A549 (cell line): ENCODE measurements at regions not wholly inside any gene's neighbourhood (a gene's known extent, or its start where the extent isn't known, plus 50 kb on each side); places are given as distances from the start of the nearest gene placed in this dataset.

ENCODE experiments used
- ATAC-seq, 2 experiments: fragments of 200-7000 bp in 1 of 2; fragments of >200 bp in 1 of 2; cut with Nextera tagmentation in 1 of 2; cut with Tn5 transposase in 1 of 2; 3 replicates each; pipeline versions ENCODE4 v1.8.0 to v1.9.1; 2018 to 2020; ENCODE audit warnings: mild to moderate bottlenecking in 1 of 2, moderate library complexity in 1 of 2
- CTCF ChIA-PET: fragments of 300-600 bp; sonication (Branson Sonifier 250); formaldehyde crosslinking; extraction: SDS; loops from one replicate; lab custom pipeline; 2021; ENCODE audit warnings: antibody characterized with exemption, inconsistent platforms; lab: Yijun Ruan, JAX
- POLR2A ChIA-PET: fragments of 350-600 bp; formaldehyde crosslinking; extraction: SDS; loops from one replicate; lab custom pipeline; 2021; ENCODE audit warnings: antibody characterized with exemption, inconsistent platforms; lab: Yijun Ruan, JAX
- DNase-seq, 2 experiments: peaks; one replicate each; pipeline versions ENCODE4 v3.0.0 to v3.0.0-alpha.2; 2011 to 2016; ENCODE audit warnings: low read depth in 1 of 2, low spot score in 1 of 2
- FAIRE-seq: peaks from 2 replicates; lab custom pipeline; 2011; peaks lifted over from hg19 to GRCh38; lab: Jason Lieb, UNC
- H3K27ac ChIP-seq, 2 experiments: fragments of >200 bp; sonication (Bioruptor Twin); formaldehyde crosslinking; 3 replicates each; pipeline ENCODE4 v1.5.1; 2016 to 2017
- H3K4me1 ChIP-seq: fragments of >200 bp; sonication (Bioruptor Twin); formaldehyde crosslinking; 3 replicates; pipeline ENCODE4 v1.6.1; 2016
- H3K4me2 ChIP-seq: fragments of >200 bp; sonication (Bioruptor Twin); formaldehyde crosslinking; 3 replicates; pipeline ENCODE4 v1.6.1; 2016
- H3K4me3 ChIP-seq: fragments of >200 bp; sonication (Bioruptor Twin); formaldehyde crosslinking; 3 replicates; pipeline ENCODE4 v1.5.1; 2016
- H3K9me3 ChIP-seq: fragments of >200 bp; sonication (Bioruptor Twin); formaldehyde crosslinking; 3 replicates; pipeline ENCODE4 v1.6.1; 2016
- CBX2 ChIP-seq: fragments of 200-600 bp; sonication (generic); IDR thresholded peaks from 2 replicates; pipeline ENCODE4 v1.6.1; 2016; ENCODE audit warnings: low read depth, mild to moderate bottlenecking, borderline replicate concordance
- CBX8 ChIP-seq: fragments of 200-600 bp; sonication (generic); IDR thresholded peaks from 2 replicates; pipeline ENCODE4 v1.6.1; 2016
- CEBPB ChIP-seq, 2 experiments: fragments of >200 bp in 1 of 2; sonication (Bioruptor Twin) in 1 of 2; formaldehyde crosslinking in 1 of 2; IDR thresholded peaks; 2 replicates each; pipeline ENCODE4 v1.6.1; 2012 to 2016
- CHD4 ChIP-seq: fragments of 200-600 bp; sonication (generic); IDR thresholded peaks from 2 replicates; pipeline ENCODE4 v1.6.1; 2016; ENCODE audit warnings: antibody characterized with exemption, mild to moderate bottlenecking, borderline replicate concordance
- EHF ChIP-seq: fragments of 250-450 bp; sonication (Bioruptor Pico); IDR thresholded peaks from 2 replicates; pipeline ENCODE4 v1.5.0; 2020; ENCODE audit warnings: mild to moderate bottlenecking
- EP300 ChIP-seq, 2 experiments: fragments of >200 bp; sonication (Bioruptor Twin); formaldehyde crosslinking; IDR thresholded peaks; 2 replicates in 1 of 2; 3 replicates in 1 of 2; pipeline ENCODE4 v1.6.1; 2016 to 2017
- GATA3 ChIP-seq: IDR thresholded peaks from 2 replicates; pipeline ENCODE4 v1.6.1; 2012; ENCODE audit warnings: borderline replicate concordance
- HOXA7 ChIP-seq: fragments of 250-450 bp; sonication (Bioruptor Pico); IDR thresholded peaks from 2 replicates; pipeline ENCODE4 v1.5.0; 2020; ENCODE audit warnings: mild to moderate bottlenecking, moderate library complexity
- HOXB13 ChIP-seq: fragments of 250-450 bp; sonication (Bioruptor Pico); IDR thresholded peaks from 2 replicates; pipeline ENCODE4 v1.5.0; 2020; ENCODE audit warnings: low read depth, mild to moderate bottlenecking, moderate library complexity
- HOXB5 ChIP-seq: fragments of 250-450 bp; sonication (Bioruptor Pico); IDR thresholded peaks from 2 replicates; pipeline ENCODE4 v1.5.0; 2020; ENCODE audit warnings: mild to moderate bottlenecking, moderate library complexity
- JUN ChIP-seq, 2 experiments: fragments of >200 bp; sonication (Bioruptor Twin); formaldehyde crosslinking; IDR thresholded peaks; 2 replicates in 1 of 2; 3 replicates in 1 of 2; pipeline ENCODE4 v1.6.1; 2016 to 2017
- MYC ChIP-seq: IDR thresholded peaks from 2 replicates; pipeline ENCODE4 v1.6.1; 2012; ENCODE audit warnings: mild to moderate bottlenecking, inconsistent platforms, low read length, improper control_type of control experiment, borderline replicate concordance
- NFE2L2 ChIP-seq: fragments of 150-350 bp; conservative IDR thresholded peaks from 2 replicates; pipeline ENCODE4 v1.6.1; 2014; ENCODE audit warnings: low read length
- NR3C1 ChIP-seq: fragments of >200 bp; sonication (Bioruptor Twin); formaldehyde crosslinking; IDR thresholded peaks from 3 replicates; pipeline ENCODE4 v1.6.1; 2017
- SMC3 ChIP-seq: fragments of >200 bp; sonication (Bioruptor Twin); formaldehyde crosslinking; IDR thresholded peaks from 3 replicates; pipeline ENCODE4 v1.6.1; 2018; ENCODE audit warnings: inconsistent platforms
- TFCP2L1 ChIP-seq: fragments of 250-450 bp; sonication (Bioruptor Pico); IDR thresholded peaks from 2 replicates; pipeline ENCODE4 v1.5.0; 2021; ENCODE audit warnings: mild to moderate bottlenecking
- ZSCAN20 ChIP-seq: fragments of 250-450 bp; sonication (Bioruptor Pico); IDR thresholded peaks from 2 replicates; pipeline ENCODE4 v1.8.0; 2022; ENCODE audit warnings: mild to moderate bottlenecking, moderate library complexity
- WGBS: methylation state at CpG from one replicate; pipeline ENCODE4 v1.1.6; 2017; ENCODE audit errors: missing lambda C conversion rate; 5-methylcytosine and 5-hydroxymethylcytosine counted together
- TF ChIP-seq, protein P1 (sequence below): fragments of 250-450 bp; sonication (Bioruptor Pico); IDR thresholded peaks from 2 replicates; pipeline ENCODE4 v1.5.0; 2020; ENCODE audit warnings: low read depth, mild to moderate bottlenecking, moderate library complexity
- TF ChIP-seq, protein P2 (sequence below): fragments of >200 bp; sonication (Bioruptor Twin); formaldehyde crosslinking; IDR thresholded peaks from 3 replicates; pipeline ENCODE4 v1.6.1; 2016
- TF ChIP-seq, protein P3 (sequence below): IDR thresholded peaks from 2 replicates; pipeline ENCODE4 v1.6.1; 2012; ENCODE audit warnings: low read depth, borderline replicate concordance
- TF ChIP-seq, protein P4 (sequence below): fragments of >200 bp; sonication (Bioruptor Twin); formaldehyde crosslinking; IDR thresholded peaks from 2 replicates; pipeline ENCODE4 v1.6.1; 2016
- TF ChIP-seq, protein P5 (sequence below): fragments of 150-350 bp; IDR thresholded peaks from 2 replicates; pipeline ENCODE4 v1.6.1; 2014; ENCODE audit warnings: low read depth, mild to moderate bottlenecking, low read length

DNA sequence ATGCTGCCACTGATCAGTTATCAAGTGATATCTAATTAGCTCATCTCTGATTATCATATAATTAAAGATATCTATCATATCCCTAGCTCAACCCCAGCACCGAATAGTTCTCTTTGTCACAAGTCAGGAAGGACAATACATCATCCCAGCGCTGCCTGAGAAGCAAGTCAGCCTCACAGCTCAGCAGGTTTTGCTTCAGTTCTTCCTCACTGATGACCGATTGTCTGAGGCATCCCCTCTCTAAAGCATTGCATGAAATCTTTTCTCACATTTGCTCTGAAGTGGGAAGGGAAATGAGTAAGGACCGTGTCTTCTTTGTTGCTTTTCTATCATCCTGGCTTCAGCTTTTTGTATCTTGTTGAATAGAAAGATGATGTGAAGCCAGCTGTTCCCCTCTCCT is 247.9 kb downstream of the CMPK2 start:
- ChIA-PET POLR2A (no interaction called here), CTCF (interaction anchor here (0.9 kb wide), 1 partner anchor 66 kb away, joined by 3 read pairs; no protein-coding TSS in a partner anchor)
- peaks cover 9% of the 10 kb centered on the region for H3K9me3 ChIP-seq
- no peak for FAIRE-seq
- H3K27ac ChIP-seq, result no peak overlapping the region
- DNase-seq, result no peak
- no peak overlapping the region for H3K4me2 ChIP-seq
- no peak for ATAC-seq
- H3K4me3 ChIP-seq, result no peak overlapping the region
- WGBS, result 2% methylated on average over 4 of the region's 4 CpGs
- H3K4me1 ChIP-seq, result no peaks in the 10 kb centered on the region
- TF ChIP-seq EHF (CRISPR knock-in tag), result no peak
- TF ChIP-seq, protein P1, sequence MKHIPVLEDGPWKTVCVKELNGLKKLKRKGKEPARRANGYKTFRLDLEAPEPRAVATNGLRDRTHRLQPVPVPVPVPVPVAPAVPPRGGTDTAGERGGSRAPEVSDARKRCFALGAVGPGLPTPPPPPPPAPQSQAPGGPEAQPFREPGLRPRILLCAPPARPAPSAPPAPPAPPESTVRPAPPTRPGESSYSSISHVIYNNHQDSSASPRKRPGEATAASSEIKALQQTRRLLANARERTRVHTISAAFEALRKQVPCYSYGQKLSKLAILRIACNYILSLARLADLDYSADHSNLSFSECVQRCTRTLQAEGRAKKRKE, result no peak
- no peak for TF ChIP-seq CBX8
- no peak for TF ChIP-seq HOXA7 (CRISPR knock-in tag)
- TF ChIP-seq, protein P2, sequence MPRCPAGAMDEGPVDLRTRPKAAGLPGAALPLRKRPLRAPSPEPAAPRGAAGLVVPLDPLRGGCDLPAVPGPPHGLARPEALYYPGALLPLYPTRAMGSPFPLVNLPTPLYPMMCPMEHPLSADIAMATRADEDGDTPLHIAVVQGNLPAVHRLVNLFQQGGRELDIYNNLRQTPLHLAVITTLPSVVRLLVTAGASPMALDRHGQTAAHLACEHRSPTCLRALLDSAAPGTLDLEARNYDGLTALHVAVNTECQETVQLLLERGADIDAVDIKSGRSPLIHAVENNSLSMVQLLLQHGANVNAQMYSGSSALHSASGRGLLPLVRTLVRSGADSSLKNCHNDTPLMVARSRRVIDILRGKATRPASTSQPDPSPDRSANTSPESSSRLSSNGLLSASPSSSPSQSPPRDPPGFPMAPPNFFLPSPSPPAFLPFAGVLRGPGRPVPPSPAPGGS, result no peak
- TF ChIP-seq EP300 (IDR thresholded peaks at IDR 0.05), result no peak
- no peak for TF ChIP-seq NFE2L2
- TF ChIP-seq CEBPB (IDR thresholded peaks at IDR 0.05), result no peak
- no peak for TF ChIP-seq CHD4
- no peak for TF ChIP-seq ZSCAN20 (CRISPR knock-in tag)
- TF ChIP-seq NR3C1, result no peak
- TF ChIP-seq SMC3, result no peak
- no peak for TF ChIP-seq HOXB5 (CRISPR knock-in tag)
- TF ChIP-seq TFCP2L1 (CRISPR knock-in tag), result no peak
- TF ChIP-seq, protein P3, sequence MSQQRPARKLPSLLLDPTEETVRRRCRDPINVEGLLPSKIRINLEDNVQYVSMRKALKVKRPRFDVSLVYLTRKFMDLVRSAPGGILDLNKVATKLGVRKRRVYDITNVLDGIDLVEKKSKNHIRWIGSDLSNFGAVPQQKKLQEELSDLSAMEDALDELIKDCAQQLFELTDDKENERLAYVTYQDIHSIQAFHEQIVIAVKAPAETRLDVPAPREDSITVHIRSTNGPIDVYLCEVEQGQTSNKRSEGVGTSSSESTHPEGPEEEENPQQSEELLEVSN, result no peak
- TF ChIP-seq HOXB13 (CRISPR knock-in tag), result no peak
- no peak for TF ChIP-seq CBX2
- TF ChIP-seq, protein P4, sequence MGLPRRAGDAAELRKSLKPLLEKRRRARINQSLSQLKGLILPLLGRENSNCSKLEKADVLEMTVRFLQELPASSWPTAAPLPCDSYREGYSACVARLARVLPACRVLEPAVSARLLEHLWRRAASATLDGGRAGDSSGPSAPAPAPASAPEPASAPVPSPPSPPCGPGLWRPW, result no peak
- TF ChIP-seq JUN (IDR thresholded peaks at IDR 0.05), result no peak

DNA sequence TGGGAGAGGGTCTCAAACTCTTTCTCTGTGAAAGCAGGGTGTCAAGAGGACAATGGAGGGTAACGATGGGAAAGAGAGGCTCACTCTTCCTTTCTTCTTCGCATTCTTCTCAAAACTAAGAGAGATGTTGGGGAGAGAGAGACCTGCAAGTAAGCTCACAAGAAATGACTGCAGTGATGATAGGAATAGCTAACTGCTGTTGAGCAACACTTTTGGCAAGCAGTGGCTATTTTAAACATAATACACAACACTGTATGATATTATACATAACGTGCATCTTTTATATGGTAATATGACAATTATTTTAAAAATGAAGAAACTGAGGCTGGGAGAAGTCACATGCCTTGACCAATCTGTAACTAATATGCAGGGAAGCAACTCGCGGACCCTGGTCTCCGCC is 247.5 kb downstream of the CMPK2 start:
- ChIA-PET POLR2A (no interaction called here), CTCF (interaction anchor here (0.9 kb wide), 1 partner anchor 67 kb away, joined by 3 read pairs; no protein-coding TSS in a partner anchor)
- no peak overlapping the region for H3K4me3 ChIP-seq
- ATAC-seq (no peak), FAIRE-seq (no peak), DNase-seq (no peak)
- no peak for TF ChIP-seq CEBPB (IDR thresholded peaks at IDR 0.05)
- no peaks in the 10 kb centered on the region for H3K4me1 ChIP-seq
- no peak overlapping the region for H3K4me2 ChIP-seq
- no peak overlapping the region for H3K27ac ChIP-seq
- WGBS, result 36% methylated on average over 6 of the region's 6 CpGs
- H3K9me3 ChIP-seq, result peaks cover 6% of the 10 kb centered on the region

DNA sequence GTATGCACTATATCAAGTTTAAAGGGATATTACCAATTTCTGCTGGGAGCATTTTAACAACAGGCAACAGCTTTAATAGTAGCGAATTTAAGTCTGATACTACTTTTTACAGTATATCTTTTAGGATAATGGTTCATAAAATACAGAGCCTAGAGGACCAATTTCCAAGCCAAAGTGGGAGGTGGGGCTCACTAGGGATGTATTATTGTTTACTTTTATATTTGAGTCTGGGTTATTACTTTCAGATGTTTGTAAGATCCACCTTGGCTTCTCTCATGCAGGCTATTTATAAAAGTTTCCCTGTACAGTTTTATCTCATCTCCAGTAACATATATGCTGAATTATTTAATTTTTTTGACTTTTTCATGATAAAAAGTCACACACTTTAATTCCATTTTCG is 242.0 kb downstream of the CMPK2 start:
- no peak overlapping the region for H3K4me3 ChIP-seq
- no peaks in the 10 kb centered on the region for H3K9me3 ChIP-seq
- ATAC-seq (no peak), FAIRE-seq (no peak), DNase-seq (no peak)
- H3K4me1 ChIP-seq, result no peaks in the 10 kb centered on the region
- CTCF ChIA-PET, result no interaction called here
- TF ChIP-seq GATA3 (no peak), CBX2 (no peak), MYC (no peak)
- TF ChIP-seq, protein P5, sequence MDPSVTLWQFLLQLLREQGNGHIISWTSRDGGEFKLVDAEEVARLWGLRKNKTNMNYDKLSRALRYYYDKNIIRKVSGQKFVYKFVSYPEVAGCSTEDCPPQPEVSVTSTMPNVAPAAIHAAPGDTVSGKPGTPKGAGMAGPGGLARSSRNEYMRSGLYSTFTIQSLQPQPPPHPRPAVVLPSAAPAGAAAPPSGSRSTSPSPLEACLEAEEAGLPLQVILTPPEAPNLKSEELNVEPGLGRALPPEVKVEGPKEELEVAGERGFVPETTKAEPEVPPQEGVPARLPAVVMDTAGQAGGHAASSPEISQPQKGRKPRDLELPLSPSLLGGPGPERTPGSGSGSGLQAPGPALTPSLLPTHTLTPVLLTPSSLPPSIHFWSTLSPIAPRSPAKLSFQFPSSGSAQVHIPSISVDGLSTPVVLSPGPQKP, result no peak
- H3K4me2 ChIP-seq, result no peak overlapping the region
- 2% methylated on average over 2 of the region's 2 CpGs for WGBS
- no peak overlapping the region for H3K27ac ChIP-seq
- POLR2A ChIA-PET, result no interaction called here
